ENCODE measurements at regions not wholly inside any gene's neighbourhood (a gene's known extent, or its start where the extent isn't known, plus 50 kb on each side); places are given as distances from the start of the nearest gene placed in this dataset.

DNA sequence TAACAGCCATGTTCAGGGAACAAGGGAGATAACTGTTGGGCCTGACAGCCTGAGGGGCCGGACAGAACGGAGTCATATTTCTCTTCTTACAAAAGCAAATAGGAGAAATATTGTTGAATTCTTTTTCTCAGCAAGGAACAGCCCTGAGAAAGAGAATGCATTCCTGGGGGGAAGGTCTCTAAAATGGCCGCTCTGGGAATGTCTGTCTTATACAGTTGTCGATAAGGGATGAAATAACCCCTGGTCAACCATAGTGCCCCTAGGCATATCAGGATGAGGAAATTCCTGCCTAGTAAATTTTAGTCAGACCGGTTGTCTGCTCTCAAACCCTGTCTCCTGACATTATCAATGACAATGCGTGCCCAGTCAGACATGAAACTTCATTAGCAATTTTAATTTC is 1925.5 kb downstream of the PCDH7 start:
- no peak for TF ChIP-seq POLR2A (IDR thresholded peaks at IDR 0.05)
- TF ChIP-seq, protein P1, sequence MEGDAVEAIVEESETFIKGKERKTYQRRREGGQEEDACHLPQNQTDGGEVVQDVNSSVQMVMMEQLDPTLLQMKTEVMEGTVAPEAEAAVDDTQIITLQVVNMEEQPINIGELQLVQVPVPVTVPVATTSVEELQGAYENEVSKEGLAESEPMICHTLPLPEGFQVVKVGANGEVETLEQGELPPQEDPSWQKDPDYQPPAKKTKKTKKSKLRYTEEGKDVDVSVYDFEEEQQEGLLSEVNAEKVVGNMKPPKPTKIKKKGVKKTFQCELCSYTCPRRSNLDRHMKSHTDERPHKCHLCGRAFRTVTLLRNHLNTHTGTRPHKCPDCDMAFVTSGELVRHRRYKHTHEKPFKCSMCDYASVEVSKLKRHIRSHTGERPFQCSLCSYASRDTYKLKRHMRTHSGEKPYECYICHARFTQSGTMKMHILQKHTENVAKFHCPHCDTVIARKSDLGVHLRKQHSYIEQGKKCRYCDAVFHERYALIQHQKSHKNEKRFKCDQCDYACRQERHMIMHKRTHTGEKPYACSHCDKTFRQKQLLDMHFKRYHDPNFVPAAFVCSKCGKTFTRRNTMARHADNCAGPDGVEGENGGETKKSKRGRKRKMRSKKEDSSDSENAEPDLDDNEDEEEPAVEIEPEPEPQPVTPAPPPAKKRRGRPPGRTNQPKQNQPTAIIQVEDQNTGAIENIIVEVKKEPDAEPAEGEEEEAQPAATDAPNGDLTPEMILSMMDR (IDR thresholded peaks at IDR 0.05) = no peak
